SU-DHL-6 (cell line): ENCODE measurements at regions not wholly inside any gene's neighbourhood (a gene's known extent, or its start where the extent isn't known, plus 50 kb on each side); places are given as distances from the start of the nearest gene placed in this dataset.

Source experiments
- H2AFZ ChIP-seq: fragments of 200-600 bp; sonication (generic); 2 replicates; pipeline ENCODE4 v1.6.1; 2014; ENCODE audit warnings: low read depth, mild to moderate bottlenecking, moderate library complexity, mixed read lengths, antibody characterized with exemption, low read length; ENCODE audit not compliant: severe bottlenecking
- H3F3A ChIP-seq: fragments of 200-600 bp; shearing (Covaris generic); 2 replicates; pipeline ENCODE4 v1.6.0; 2016; ENCODE audit warnings: antibody characterized with exemption, mild to moderate bottlenecking; ENCODE audit not compliant: insufficient read depth
- H3K27ac ChIP-seq: fragments of 200-600 bp; sonication (generic); 2 replicates; pipeline ENCODE4 v1.5.1; 2016; ENCODE audit warnings: low read depth, mild to moderate bottlenecking, low read length, moderate library complexity, mixed read lengths
- H3K27me3 ChIP-seq: fragments of 200-600 bp; sonication (generic), shearing (Covaris generic); 2 replicates; pipeline ENCODE4 v1.6.0; 2014; ENCODE audit warnings: mild to moderate bottlenecking, low read length
- H3K36me3 ChIP-seq: fragments of 200-600 bp; sonication (generic); 2 replicates; pipeline ENCODE4 v1.6.1; 2014; ENCODE audit warnings: mild to moderate bottlenecking, low read length, mixed read lengths
- H3K4me2 ChIP-seq: fragments of 300-600, 200-600 bp; shearing (Covaris generic), sonication (generic); 2 replicates; pipeline ENCODE4 v1.6.0; 2014; ENCODE audit warnings: low read length, low read depth, mild to moderate bottlenecking; ENCODE audit not compliant: poor library complexity, severe bottlenecking
- H3K4me3 ChIP-seq: fragments of 200-600 bp; sonication (generic); 2 replicates; pipeline ENCODE4 v1.5.1; 2014; ENCODE audit warnings: antibody characterized with exemption, low read length, mild to moderate bottlenecking, mixed read lengths; ENCODE audit not compliant: insufficient read depth, poor library complexity, severe bottlenecking
- H3K79me2 ChIP-seq: fragments of 200-600 bp; sonication (generic); 2 replicates; pipeline ENCODE4 v1.6.1; 2014; ENCODE audit warnings: mild to moderate bottlenecking, low read length, moderate library complexity; ENCODE audit not compliant: insufficient read depth
- H3K9ac ChIP-seq: fragments of 200-600 bp; sonication (generic); 2 replicates; pipeline ENCODE4 v1.7.0; 2014; ENCODE audit warnings: mild to moderate bottlenecking, low read length
- H3K9me2 ChIP-seq: fragments of 200-600 bp; sonication (generic); replicated peaks from 2 replicates; pipeline ENCODE4 v1.6.1; 2014; ENCODE audit warnings: low read length; ENCODE audit not compliant: insufficient read depth
- H3K9me3 ChIP-seq: fragments of 200-600 bp; sonication (generic); 2 replicates; pipeline ENCODE4 v1.6.1; 2014; ENCODE audit warnings: low read length, mixed read lengths; ENCODE audit not compliant: insufficient read depth
- H4K20me1 ChIP-seq: fragments of 200-600 bp; sonication (generic); 2 replicates; pipeline ENCODE4 v1.6.1; 2014; ENCODE audit warnings: low read depth, mild to moderate bottlenecking, antibody characterized with exemption, low read length, moderate library complexity, mixed read lengths
- CTCF ChIP-seq: fragments of 200-600 bp; sonication (generic); IDR thresholded peaks from one replicate; pipeline ENCODE4 v1.5.1; 2017; ENCODE audit warnings: antibody characterized with exemption, mild to moderate bottlenecking, low read length, moderate library complexity; ENCODE audit not compliant: insufficient read depth, poor library complexity, severe bottlenecking
- EZH2phosphoT487 ChIP-seq: fragments of 200-600 bp; sonication (generic), shearing (Covaris generic); conservative IDR thresholded peaks from 2 replicates; pipeline ENCODE4 v1.6.1; 2018; ENCODE audit warnings: mild to moderate bottlenecking, antibody characterized with exemption, low read length, moderate library complexity, mixed read lengths

GRCh38 chr6:158903801-158904200 lies 84.6 kb upstream of the EZR start:
- no peaks in the 10 kb centered on the region for H3K79me2 ChIP-seq
- H3K27me3 ChIP-seq, result no peaks in the 10 kb centered on the region
- H3K9ac ChIP-seq, result no peak overlapping the region
- no peak overlapping the region for H2AFZ ChIP-seq
- H4K20me1 ChIP-seq, result no peaks in the 10 kb centered on the region
- H3K9me2 ChIP-seq, result no peaks in the 10 kb centered on the region
- TF ChIP-seq EZH2phosphoT487, result no peak
- TF ChIP-seq CTCF, result no peak
- no peaks in the 10 kb centered on the region for H3F3A ChIP-seq
- no peak overlapping the region for H3K27ac ChIP-seq
- H3K4me3 ChIP-seq, result no peak overlapping the region
- H3K36me3 ChIP-seq, result peaks cover 14% of the 10 kb centered on the region; the same call in 1 of the 2 replicates
- peaks cover 31% of the 10 kb centered on the region; the same call in 1 of the 2 replicates for H3K9me3 ChIP-seq
- H3K4me2 ChIP-seq, result no peak overlapping the region

GRCh38 chr6:158900663-158901312 lies 81.6 kb upstream of the EZR start:
- H3F3A ChIP-seq, result no peaks in the 10 kb centered on the region
- no peak overlapping the region for H3K4me2 ChIP-seq
- TF ChIP-seq CTCF (no peak), EZH2phosphoT487 (no peak)
- H3K9ac ChIP-seq, result no peak overlapping the region
- peaks cover 22% of the 10 kb centered on the region; the same call in 1 of the 2 replicates for H3K9me3 ChIP-seq
- no peak overlapping the region for H3K27ac ChIP-seq
- no peaks in the 10 kb centered on the region for H3K79me2 ChIP-seq
- H2AFZ ChIP-seq, result no peak overlapping the region
- H3K36me3 ChIP-seq, result peaks cover 9% of the 10 kb centered on the region; the same call in 1 of the 2 replicates
- H3K9me2 ChIP-seq, result no peaks in the 10 kb centered on the region
- no peaks in the 10 kb centered on the region for H3K27me3 ChIP-seq
- H4K20me1 ChIP-seq, result no peaks in the 10 kb centered on the region
- no peak overlapping the region for H3K4me3 ChIP-seq

- Histone ChIP-seq H3K36me3 (no peaks in the 10 kb centered on the region), H3K27me3 (no peaks in the 10 kb centered on the region), H3K27ac (no peak overlapping the region), H3K79me2 (no peaks in the 10 kb centered on the region), H3K9ac (no peak overlapping the region), H3K9me3 (no peaks in the 10 kb centered on the region), H3K9me2 (no peaks in the 10 kb centered on the region), H3F3A (0 out of 2 replicates have a peak, but pooled peaks cover under 1% of the 10 kb centered on the region), H3K4me3 (no peak overlapping the region), H3K4me2 (no peak overlapping the region), H4K20me1 (no peaks in the 10 kb centered on the region), H2AFZ (no peak overlapping the region)
- TF ChIP-seq EZH2phosphoT487 (no peak), CTCF (no peak)
Measured at GRCh38 chr6:158897236-158897635, 78.1 kb upstream of the EZR start.
